ENCODE measurements at regions not wholly inside any gene's neighbourhood (a gene's known extent, or its start where the extent isn't known, plus 50 kb on each side); places are given as distances from the start of the nearest gene placed in this dataset.

- no peak for TF ChIP-seq CTCF (IDR thresholded peaks at IDR 0.05; ENCODE audit: insufficient read depth, low read depth, low read length, missing control alignments)
- no peak for DNase-seq (ENCODE audit: low read depth)
- no peak overlapping the region for H3K4me3 ChIP-seq (ENCODE audit: low read depth, low read length)
Observed at GRCh38 chr10:118452098-118452497, 110.0 kb upstream of the FAM204A start.

DNA sequence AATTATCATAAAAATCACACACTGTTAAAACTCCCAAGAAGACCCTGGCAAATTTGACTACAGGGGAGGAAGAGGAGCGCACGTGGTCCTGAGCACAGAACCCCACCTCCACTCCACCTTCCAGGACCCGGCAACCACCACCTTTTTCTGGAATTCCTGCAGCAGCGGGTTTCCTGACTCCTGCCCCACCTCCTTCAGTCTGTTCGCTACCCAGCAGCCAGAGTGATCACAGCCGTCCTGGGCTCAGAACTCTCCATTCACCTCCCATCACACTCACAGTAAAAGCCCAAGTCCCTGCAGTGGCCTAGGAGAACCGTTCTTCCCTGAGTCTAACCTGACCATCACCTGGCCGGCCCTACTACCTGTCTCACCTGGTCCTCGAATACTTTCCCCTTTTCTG lies 107.4 kb upstream of the FAM204A start:
- no peak overlapping the region for H3K4me3 ChIP-seq (ENCODE audit: low read depth, low read length)
- no peak for DNase-seq (ENCODE audit: low read depth)
- no peak for TF ChIP-seq CTCF (IDR thresholded peaks at IDR 0.05; ENCODE audit: insufficient read depth, low read depth, low read length, missing control alignments)

- DNase-seq (ENCODE audit: low read depth): no peak
- no peak for TF ChIP-seq CTCF (IDR thresholded peaks at IDR 0.05; ENCODE audit: insufficient read depth, low read depth, low read length, missing control alignments)
- no peak overlapping the region for H3K4me3 ChIP-seq (ENCODE audit: low read depth, low read length)
Observed at GRCh38 chr10:118448744-118449143, 106.6 kb upstream of the FAM204A start.

- no peak for DNase-seq (ENCODE audit: low read depth)
- H3K4me3 ChIP-seq (ENCODE audit: low read depth, low read length): no peak overlapping the region
- no peak for TF ChIP-seq CTCF (IDR thresholded peaks at IDR 0.05; ENCODE audit: insufficient read depth, low read depth, low read length, missing control alignments)
Observed at GRCh38 chr10:118447478-118448270, 105.5 kb upstream of the FAM204A start.

DNA sequence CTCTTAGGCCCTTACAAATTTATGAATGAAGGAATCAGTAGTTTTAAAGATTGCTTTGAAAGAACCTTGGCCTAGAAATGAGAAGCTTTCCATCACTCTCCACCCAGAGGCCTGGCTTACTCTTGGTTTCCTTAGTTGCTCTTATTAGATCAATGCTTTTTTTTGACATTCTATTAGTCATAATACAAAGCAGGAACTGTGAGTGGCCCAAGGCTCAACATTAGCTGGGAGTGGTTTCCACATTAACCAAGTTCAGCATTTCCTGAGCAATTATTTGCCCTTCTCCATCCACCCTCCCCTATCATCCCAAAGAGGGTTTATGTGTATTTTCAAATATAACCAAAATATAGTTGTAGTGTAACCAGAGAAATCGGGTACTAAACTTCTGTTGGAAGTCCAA lies 103.4 kb upstream of the FAM204A start:
- no peak overlapping the region for H3K4me3 ChIP-seq (ENCODE audit: low read depth, low read length)
- no peak for DNase-seq (ENCODE audit: low read depth)
- no peak for TF ChIP-seq CTCF (IDR thresholded peaks at IDR 0.05; ENCODE audit: insufficient read depth, low read depth, low read length, missing control alignments)

- no peak for DNase-seq (ENCODE audit: low read depth)
- no peak for TF ChIP-seq CTCF (IDR thresholded peaks at IDR 0.05; ENCODE audit: insufficient read depth, low read depth, low read length, missing control alignments)
- H3K4me3 ChIP-seq (ENCODE audit: low read depth, low read length): no peak overlapping the region
Observed at GRCh38 chr10:118444069-118444468, 101.9 kb upstream of the FAM204A start.

- DNase-seq (ENCODE audit: low read depth): no peak
- TF ChIP-seq CTCF (IDR thresholded peaks at IDR 0.05; ENCODE audit: insufficient read depth, low read depth, low read length, missing control alignments): no peak
- H3K4me3 ChIP-seq (ENCODE audit: low read depth, low read length): no peak overlapping the region
Observed at GRCh38 chr10:118442032-118442431, 99.9 kb upstream of the FAM204A start.

Data from GM12865 (cell line).